Choroid plexus epithelial cell (primary cell): ENCODE measurements at regions not wholly inside any gene's neighbourhood (a gene's known extent, or its start where the extent isn't known, plus 50 kb on each side); places are given as distances from the start of the nearest gene placed in this dataset.

Source experiments
- DNase-seq: peaks from one replicate; pipeline ENCODE4 v3.0.0-alpha.2; 2010; ENCODE audit warnings: low read depth
- H3K4me3 ChIP-seq: 2 replicates; pipeline ENCODE4 v1.5.1; 2011; ENCODE audit warnings: low read depth, mild to moderate bottlenecking, control low read depth, low read length, moderate library complexity
- TF ChIP-seq, protein P1 (sequence below): conservative IDR thresholded peaks from 2 replicates; pipeline ENCODE4 v1.5.1; 2011; ENCODE audit warnings: low read depth, mild to moderate bottlenecking, control low read depth, inconsistent platforms, low read length, moderate library complexity

DNA sequence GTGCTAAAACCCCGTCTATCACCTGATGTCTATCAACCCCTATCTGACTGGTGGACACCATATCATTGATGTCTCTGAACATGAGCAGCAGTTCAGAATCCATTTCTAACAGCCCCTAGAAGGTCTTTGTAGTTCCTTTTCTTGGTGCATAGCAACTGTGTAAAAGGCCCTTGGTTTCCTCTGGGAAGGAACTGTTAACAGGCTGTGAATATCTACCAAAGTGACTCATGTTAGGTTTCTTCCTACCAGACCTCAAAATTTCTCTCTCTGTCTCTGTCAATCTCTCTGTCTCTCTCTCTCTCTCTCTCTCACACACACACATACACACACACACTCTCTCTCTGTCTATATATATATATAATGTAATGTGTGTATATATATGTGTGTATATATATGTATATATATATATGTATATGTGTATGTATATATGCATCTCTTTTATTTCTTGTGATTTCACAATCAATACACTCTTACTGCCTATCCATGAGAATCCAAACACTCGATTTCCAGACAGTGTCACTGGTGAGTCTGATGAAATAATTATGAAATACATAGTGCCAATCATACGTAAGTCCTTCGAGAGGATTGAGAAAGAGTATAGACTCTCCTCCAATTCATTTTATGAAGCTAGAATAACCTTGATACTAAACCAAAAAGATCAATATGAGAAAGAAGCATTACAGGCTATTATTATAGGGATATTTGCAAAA, 335.9 kb upstream of the SLCO3A1 start:
- H3K4me3 ChIP-seq: no peak overlapping the region
- TF ChIP-seq, protein P1, sequence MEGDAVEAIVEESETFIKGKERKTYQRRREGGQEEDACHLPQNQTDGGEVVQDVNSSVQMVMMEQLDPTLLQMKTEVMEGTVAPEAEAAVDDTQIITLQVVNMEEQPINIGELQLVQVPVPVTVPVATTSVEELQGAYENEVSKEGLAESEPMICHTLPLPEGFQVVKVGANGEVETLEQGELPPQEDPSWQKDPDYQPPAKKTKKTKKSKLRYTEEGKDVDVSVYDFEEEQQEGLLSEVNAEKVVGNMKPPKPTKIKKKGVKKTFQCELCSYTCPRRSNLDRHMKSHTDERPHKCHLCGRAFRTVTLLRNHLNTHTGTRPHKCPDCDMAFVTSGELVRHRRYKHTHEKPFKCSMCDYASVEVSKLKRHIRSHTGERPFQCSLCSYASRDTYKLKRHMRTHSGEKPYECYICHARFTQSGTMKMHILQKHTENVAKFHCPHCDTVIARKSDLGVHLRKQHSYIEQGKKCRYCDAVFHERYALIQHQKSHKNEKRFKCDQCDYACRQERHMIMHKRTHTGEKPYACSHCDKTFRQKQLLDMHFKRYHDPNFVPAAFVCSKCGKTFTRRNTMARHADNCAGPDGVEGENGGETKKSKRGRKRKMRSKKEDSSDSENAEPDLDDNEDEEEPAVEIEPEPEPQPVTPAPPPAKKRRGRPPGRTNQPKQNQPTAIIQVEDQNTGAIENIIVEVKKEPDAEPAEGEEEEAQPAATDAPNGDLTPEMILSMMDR: no peak
- peak; percentile 38 for DNase-seq

DNA sequence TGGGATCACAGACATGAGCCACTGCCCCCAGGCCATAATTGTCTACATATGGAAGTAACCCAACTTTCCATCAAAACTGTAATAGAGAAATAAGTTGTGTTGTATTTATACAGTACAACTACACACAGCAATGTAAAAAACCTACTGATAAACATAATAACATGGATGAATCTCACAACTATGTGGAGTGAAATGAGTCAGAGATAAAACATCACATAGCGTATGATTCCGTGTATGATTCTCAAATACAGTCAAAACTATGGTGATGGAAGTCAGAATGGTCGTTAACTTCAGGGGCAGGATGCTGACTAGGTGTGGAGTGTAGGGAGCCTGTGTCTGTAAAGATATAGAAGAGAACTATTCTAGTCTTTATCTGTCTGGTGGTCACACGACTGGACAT, 332.7 kb upstream of the SLCO3A1 start:
- H3K4me3 ChIP-seq: no peak overlapping the region
- no peak for DNase-seq
- TF ChIP-seq, protein P1: no peak

DNA sequence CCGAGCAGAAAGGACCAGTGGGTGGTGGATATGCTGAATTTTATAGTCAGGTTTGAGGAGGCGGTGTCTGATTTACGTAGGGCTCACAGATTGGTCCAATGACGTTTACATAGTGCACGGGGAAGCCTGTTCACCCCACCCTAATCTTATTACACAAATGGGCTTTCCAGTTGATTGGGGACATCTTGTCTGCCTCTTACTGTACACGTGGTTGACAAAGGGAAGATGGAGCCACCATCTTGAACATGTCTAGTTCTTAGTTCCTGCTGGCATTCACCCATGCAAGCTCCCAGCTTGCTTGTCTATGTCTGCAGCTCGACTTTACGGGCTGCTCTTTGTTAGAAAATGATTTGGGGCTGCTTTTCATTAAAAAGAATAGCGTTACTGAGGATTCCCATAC, 332.0 kb upstream of the SLCO3A1 start:
- TF ChIP-seq, protein P1: no peak
- no peak for DNase-seq
- H3K4me3 ChIP-seq: no peak overlapping the region

DNA sequence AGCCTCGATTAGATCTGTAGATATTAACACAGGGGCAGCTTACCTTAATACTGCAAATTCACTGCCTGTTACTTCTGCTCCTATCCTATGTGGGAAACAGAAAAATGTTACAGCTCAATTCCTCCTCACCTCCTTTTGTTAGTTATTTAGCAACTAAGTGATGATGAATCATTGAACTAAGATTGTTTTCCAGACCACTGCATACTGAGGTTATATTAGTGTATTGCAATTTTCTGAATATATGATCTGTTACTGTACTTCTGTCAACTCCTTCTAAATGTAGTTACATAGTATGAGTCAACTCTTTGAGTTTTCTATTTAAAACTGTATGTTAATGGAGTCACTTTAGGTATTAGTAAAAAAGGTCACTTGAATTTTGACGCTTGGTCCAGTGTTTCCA, 331.5 kb upstream of the SLCO3A1 start:
- DNase-seq: no peak
- H3K4me3 ChIP-seq: no peak overlapping the region
- TF ChIP-seq, protein P1: no peak

DNA sequence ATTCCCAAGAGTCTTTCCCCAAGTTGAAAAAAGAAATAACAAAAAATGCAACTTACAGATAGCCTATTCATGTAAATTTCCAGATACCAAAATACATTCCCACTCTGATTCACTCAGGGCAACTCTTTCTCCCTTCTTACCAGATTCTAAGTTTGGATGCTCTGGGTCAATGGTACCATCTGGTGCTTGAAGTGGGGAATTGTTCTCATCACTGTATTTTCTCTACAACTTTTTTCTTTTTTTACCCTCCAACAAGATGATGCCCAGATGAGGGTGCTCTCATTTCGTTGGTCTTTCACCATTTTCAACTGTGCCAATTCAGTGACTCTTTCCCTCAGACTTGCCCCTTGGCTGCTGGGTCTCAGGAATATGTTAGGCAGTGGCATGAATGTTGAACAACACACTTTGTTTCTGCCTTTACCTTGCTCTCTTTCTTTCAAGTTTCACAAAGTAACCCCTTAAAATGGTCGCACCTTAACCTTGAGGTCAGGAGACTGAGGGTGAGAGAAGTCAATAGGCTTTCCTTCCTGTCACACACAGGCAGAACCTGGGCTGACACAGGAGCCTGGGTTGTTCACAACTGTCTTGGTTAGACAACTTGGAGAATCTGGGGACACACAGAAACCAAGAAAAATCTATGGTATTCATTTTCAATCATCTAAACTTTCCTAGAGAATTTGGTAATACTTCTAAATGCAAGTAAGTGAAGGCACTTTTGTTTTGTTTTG, 330.7 kb upstream of the SLCO3A1 start:
- TF ChIP-seq, protein P1: no peak

DNA sequence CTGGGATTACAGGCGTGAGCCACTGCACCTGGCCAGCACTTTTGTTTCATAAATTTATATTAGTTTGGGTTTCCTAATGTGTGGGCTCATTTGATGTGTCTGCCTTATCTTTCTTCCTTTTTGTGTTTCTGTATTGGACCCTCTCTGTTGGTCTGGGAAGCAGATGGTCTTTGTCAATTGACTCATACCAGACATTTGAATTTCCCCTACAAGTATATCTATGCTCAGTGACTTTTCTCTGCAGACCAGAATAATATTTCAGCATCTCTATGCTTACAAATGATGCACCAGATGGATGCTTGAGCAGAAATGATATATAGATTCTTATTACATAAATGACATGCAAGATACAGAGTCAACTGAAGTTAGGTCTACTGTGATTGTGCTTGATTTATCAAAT, 329.9 kb upstream of the SLCO3A1 start:
- TF ChIP-seq, protein P1: no peak
- no peak overlapping the region for H3K4me3 ChIP-seq
- DNase-seq: no peak

More for the DNA sequence above, 330.7 kb upstream of the SLCO3A1 start:
- H3K4me3 ChIP-seq: no peak overlapping the region
- DNase-seq: no peak
